ENCODE measurements at regions not wholly inside any gene's neighbourhood (a gene's known extent, or its start where the extent isn't known, plus 50 kb on each side); places are given as distances from the start of the nearest gene placed in this dataset.

DNA sequence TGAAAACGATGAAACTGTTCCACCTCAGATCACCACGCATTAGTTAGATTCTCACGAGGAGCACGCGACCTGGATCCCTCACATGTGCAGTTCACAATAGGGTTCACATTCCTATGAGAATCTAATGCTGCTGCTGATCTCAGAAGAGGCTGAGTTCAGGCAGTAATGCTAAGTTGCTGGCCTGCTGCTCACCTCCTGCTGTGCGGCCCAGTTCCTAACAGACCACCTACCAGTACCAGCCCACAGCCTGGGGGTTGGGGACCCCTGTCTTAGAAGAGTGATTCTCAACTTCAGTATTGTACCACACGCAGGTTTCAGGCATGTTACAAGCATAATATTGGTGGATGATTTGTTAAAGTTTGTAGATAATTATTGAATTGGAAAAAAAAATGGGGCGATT lies 182.7 kb downstream of the BLID start:
- Histone ChIP-seq H3K4me3 (no peak overlapping the region), H3K4me1 (ENCODE audit: low read depth) (no peaks in the 10 kb centered on the region), H3K36me3 (ENCODE audit: low read depth) (no peaks in the 10 kb centered on the region), H3K9me3 (no peaks in the 10 kb centered on the region)
- intact Hi-C loops (cut with DNase I, micrococcal nuclease) = no loop called here
- DNase-seq (no peak), ATAC-seq (no peak)
- TF ChIP-seq, protein P1, sequence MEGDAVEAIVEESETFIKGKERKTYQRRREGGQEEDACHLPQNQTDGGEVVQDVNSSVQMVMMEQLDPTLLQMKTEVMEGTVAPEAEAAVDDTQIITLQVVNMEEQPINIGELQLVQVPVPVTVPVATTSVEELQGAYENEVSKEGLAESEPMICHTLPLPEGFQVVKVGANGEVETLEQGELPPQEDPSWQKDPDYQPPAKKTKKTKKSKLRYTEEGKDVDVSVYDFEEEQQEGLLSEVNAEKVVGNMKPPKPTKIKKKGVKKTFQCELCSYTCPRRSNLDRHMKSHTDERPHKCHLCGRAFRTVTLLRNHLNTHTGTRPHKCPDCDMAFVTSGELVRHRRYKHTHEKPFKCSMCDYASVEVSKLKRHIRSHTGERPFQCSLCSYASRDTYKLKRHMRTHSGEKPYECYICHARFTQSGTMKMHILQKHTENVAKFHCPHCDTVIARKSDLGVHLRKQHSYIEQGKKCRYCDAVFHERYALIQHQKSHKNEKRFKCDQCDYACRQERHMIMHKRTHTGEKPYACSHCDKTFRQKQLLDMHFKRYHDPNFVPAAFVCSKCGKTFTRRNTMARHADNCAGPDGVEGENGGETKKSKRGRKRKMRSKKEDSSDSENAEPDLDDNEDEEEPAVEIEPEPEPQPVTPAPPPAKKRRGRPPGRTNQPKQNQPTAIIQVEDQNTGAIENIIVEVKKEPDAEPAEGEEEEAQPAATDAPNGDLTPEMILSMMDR (IDR thresholded peaks at IDR 0.05) = no peak

DNA sequence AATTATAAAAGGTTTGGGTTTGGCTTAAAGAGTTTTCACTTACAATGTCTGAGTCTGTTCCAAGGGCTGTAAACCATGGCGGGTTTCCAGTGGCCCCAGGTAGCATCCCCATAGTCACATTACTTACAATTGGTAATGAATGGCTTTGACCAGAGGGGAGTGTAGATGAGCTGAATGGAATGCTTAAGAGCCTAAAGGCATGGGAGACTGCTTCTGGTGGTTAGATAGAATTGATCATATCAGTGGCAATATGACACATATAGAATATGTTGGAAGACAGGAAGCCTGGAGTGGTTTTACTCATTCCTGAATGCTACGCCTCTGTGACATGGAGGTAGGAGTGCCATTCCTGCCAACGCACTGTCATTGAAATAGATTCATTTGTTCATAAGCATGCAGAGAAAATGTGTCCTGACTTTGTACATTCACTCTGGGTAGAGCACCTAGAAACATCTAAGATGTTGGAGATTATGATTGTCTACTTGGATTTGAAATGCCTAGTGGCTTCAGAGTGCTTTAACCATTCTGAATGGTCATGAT lies 183.3 kb downstream of the BLID start:
- ATAC-seq (no peak), DNase-seq (no peak)
- no peaks in the 10 kb centered on the region for H3K4me1 ChIP-seq (ENCODE audit: low read depth)
- no peaks in the 10 kb centered on the region for H3K9me3 ChIP-seq
- no peaks in the 10 kb centered on the region for H3K36me3 ChIP-seq (ENCODE audit: low read depth)
- intact Hi-C loops (cut with DNase I, micrococcal nuclease) = no loop called here
- H3K4me3 ChIP-seq = no peak overlapping the region
- TF ChIP-seq, protein P1 (IDR thresholded peaks at IDR 0.05) = no peak

DNA sequence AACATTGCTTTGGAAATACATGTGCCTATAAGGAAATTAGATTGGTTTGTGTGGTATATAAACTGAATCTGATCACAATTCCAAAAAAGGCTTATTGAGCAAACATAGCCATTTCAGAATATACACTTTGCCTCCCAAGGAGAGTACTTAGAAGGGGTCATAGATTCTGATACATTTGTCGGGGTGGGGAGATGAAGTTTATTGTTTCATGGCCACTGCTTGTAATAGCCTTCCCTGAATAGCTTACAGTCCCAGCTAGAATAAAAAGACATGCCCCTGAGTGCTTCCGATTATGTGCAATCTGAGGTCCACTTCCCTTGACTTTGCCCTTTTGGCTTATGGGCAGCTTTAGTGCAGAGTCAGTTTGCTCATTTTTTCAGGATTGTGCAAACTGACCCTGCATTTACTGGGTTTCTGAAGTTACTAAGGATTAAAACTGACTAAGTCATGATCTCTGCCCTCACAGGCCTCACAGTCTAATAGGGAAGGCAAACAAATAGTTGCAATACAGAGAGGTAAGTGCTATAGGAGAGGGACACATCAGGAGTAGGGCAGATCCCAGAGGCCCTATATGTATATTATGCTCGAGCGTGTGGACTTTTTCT lies 184.2 kb downstream of the BLID start:
- intact Hi-C loops (cut with DNase I, micrococcal nuclease) = no loop called here
- no peaks in the 10 kb centered on the region for H3K36me3 ChIP-seq (ENCODE audit: low read depth)
- H3K4me3 ChIP-seq = no peak overlapping the region
- TF ChIP-seq, protein P1 (IDR thresholded peaks at IDR 0.05) = no peak
- no peak for DNase-seq
- no peak for ATAC-seq
- H3K4me1 ChIP-seq (ENCODE audit: low read depth) = no peaks in the 10 kb centered on the region
- H3K9me3 ChIP-seq = no peaks in the 10 kb centered on the region

DNA sequence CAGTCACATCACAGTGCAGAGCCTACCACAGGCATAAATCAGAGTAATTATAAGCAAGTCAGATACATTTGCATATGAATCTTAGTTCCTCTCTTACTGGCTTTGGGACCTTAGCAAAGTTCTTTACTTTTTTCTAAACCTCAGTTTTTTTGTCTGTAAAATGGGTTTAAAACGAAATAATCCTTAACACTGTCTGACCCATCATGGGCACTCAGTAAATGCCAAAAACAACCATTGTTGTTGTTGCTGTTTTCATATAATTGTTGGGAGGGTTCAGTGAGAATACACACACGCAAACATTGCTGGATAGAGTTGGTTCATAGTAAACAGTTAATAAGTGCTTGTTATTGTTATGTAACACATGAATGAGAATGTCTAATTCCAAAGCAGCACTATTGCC lies 184.9 kb downstream of the BLID start:
- DNase-seq (no peak), ATAC-seq (no peak)
- H3K4me3 ChIP-seq = no peak overlapping the region
- intact Hi-C loops (cut with DNase I, micrococcal nuclease) = no loop called here
- no peaks in the 10 kb centered on the region for H3K9me3 ChIP-seq
- H3K4me1 ChIP-seq (ENCODE audit: low read depth) = no peaks in the 10 kb centered on the region
- H3K36me3 ChIP-seq (ENCODE audit: low read depth) = no peaks in the 10 kb centered on the region
- TF ChIP-seq, protein P1 (IDR thresholded peaks at IDR 0.05) = no peak

DNA sequence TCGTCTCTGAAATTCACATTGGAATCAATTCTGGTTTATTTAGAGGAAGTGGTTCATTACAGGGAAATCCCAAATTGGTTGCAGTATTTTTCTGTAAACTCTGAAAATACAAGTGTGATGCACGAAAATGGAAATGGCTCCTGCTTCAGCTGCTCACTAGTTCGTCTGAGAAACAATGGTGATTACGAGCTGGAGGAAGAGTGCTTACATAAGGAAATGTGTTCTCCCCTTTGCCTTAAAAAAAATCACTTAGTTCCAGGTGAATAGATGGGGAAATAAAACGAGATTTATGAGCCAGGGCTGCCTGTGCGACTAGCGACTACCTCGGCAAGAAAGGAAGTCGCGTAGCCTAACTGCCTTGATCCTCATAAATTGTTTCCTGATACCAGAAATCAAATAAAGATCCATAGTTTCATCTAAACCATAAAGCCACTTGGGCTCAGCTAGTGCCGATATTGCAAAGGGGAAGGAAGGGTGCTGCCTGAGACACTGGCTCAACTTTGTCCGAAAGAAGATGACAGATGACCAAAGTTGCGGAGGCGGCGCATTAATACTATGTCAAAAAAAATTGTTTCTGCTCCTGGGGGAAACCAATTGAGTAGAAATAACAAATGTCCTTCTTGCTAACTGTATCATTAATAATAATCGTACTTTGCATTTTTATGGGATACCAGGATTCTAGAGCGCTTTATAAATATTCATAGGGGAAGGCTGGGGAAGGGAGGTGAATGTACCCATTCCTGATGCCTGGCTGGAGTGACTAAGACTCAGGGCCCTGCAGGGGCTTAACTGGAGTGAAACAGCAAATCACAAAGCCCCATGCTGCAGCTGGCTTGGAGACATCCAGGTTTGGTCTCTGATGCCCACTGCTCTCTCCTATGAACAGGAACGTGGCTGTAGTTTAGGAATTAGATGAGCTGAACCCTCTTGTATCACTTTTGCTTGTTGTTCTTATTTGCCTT lies 185.7 kb downstream of the BLID start:
- Histone ChIP-seq H3K9me3 (no peaks in the 10 kb centered on the region), H3K4me1 (ENCODE audit: low read depth) (no peaks in the 10 kb centered on the region), H3K4me3 (no peak overlapping the region), H3K36me3 (ENCODE audit: low read depth) (no peaks in the 10 kb centered on the region)
- no peak for DNase-seq
- TF ChIP-seq, protein P1 (IDR thresholded peaks at IDR 0.05) = no peak
- ATAC-seq = no peak
- intact Hi-C loops (cut with DNase I, micrococcal nuclease) = no loop called here

All from mucosa of descending colon (tissue), 3 donors.